H9 (cell line): ENCODE measurements at regions not wholly inside any gene's neighbourhood (a gene's known extent, or its start where the extent isn't known, plus 50 kb on each side); places are given as distances from the start of the nearest gene placed in this dataset.

Source experiments
- DNase-seq: peaks from one replicate; pipeline ENCODE4 v3.0.0-alpha.2; 2017
- H2AFZ ChIP-seq: one replicate; pipeline ENCODE4 v1.6.1; 2013; ENCODE audit warnings: mild to moderate bottlenecking, low read length, control low read depth, moderate library complexity
- H2AK5ac ChIP-seq: 2 replicates; pipeline ENCODE4 v1.6.1; 2013; ENCODE audit warnings: low read length, control low read depth, mixed read lengths; ENCODE audit not compliant: insufficient read length
- H2BK120ac ChIP-seq: one replicate; pipeline ENCODE4 v1.6.1; 2013; ENCODE audit warnings: low read depth, mild to moderate bottlenecking, low read length, control low read depth, inconsistent platforms; ENCODE audit not compliant: poor library complexity, severe bottlenecking
- H2BK12ac ChIP-seq: 2 replicates; pipeline ENCODE4 v1.6.1; 2013; ENCODE audit warnings: low read length, control low read depth, mixed read lengths, low read depth; ENCODE audit not compliant: insufficient read length
- H2BK15ac ChIP-seq: 2 replicates; pipeline ENCODE4 v1.6.1; 2013; ENCODE audit warnings: low read depth, low read length, control low read depth
- H2BK20ac ChIP-seq: one replicate; pipeline ENCODE4 v1.6.1; 2013; ENCODE audit warnings: low read depth, mild to moderate bottlenecking, low read length, control low read depth, inconsistent platforms; ENCODE audit not compliant: poor library complexity, severe bottlenecking
- H2BK5ac ChIP-seq: 2 replicates; pipeline ENCODE4 v1.6.1; 2013; ENCODE audit warnings: low read length, control low read depth, mixed read lengths; ENCODE audit not compliant: insufficient read length
- H3K14ac ChIP-seq: 2 replicates; pipeline ENCODE4 v1.6.1; 2013; ENCODE audit warnings: low read length, control low read depth; ENCODE audit not compliant: insufficient read depth
- H3K18ac ChIP-seq: 2 replicates; pipeline ENCODE4 v1.6.1; 2013; ENCODE audit warnings: low read depth, mild to moderate bottlenecking, mixed read lengths, low read length, control low read depth; ENCODE audit not compliant: insufficient read length
- H3K23ac ChIP-seq: 2 replicates; pipeline ENCODE4 v1.6.1; 2013; ENCODE audit warnings: low read length, control low read depth, mixed read lengths, low read depth; ENCODE audit not compliant: insufficient read length
- H3K23me2 ChIP-seq: 2 replicates; pipeline ENCODE4 v1.6.1; 2013; ENCODE audit warnings: low read depth, mild to moderate bottlenecking, mixed read lengths, low read length, control low read depth; ENCODE audit not compliant: insufficient read length, poor library complexity, severe bottlenecking
- H3K27ac ChIP-seq: 2 replicates; pipeline ENCODE4 v1.5.1; 2013; ENCODE audit warnings: low read length, control low read depth, mixed read lengths, low read depth; ENCODE audit not compliant: insufficient read length
- H3K27me3 ChIP-seq: 2 replicates; pipeline ENCODE4 v1.6.1; 2013; ENCODE audit warnings: low read length, control low read depth, inconsistent platforms; ENCODE audit not compliant: insufficient read depth
- H3K4ac ChIP-seq: 2 replicates; pipeline ENCODE4 v1.6.1; 2013; ENCODE audit warnings: low read depth, mild to moderate bottlenecking, control low read depth, inconsistent platforms, low read length, moderate library complexity
- H3K4me1 ChIP-seq: 2 replicates; pipeline ENCODE4 v1.6.1; 2013; ENCODE audit warnings: low read length, control low read depth, inconsistent platforms; ENCODE audit not compliant: insufficient read depth
- H3K4me2 ChIP-seq: 2 replicates; pipeline ENCODE4 v1.6.1; 2013; ENCODE audit warnings: low read length, control low read depth, mixed read lengths; ENCODE audit not compliant: insufficient read length, insufficient read depth
- H3K56ac ChIP-seq: 2 replicates; pipeline ENCODE4 v1.6.1; 2013; ENCODE audit warnings: low read depth, mild to moderate bottlenecking, mixed read lengths, low read length, control low read depth; ENCODE audit not compliant: insufficient read length
- H3K79me1 ChIP-seq: 2 replicates; pipeline ENCODE4 v1.6.1; 2013; ENCODE audit warnings: low read depth, mild to moderate bottlenecking, moderate library complexity, low read length, control low read depth, inconsistent platforms; ENCODE audit not compliant: insufficient read depth, poor library complexity, severe bottlenecking
- H3K79me2 ChIP-seq: 2 replicates; pipeline ENCODE4 v1.6.1; 2013; ENCODE audit warnings: low read length, control low read depth, inconsistent platforms; ENCODE audit not compliant: insufficient read depth
- H3K9ac ChIP-seq: 2 replicates; pipeline ENCODE4 v1.6.1; 2013; ENCODE audit warnings: low read length, control low read depth, mixed read lengths; ENCODE audit not compliant: insufficient read length; ENCODE audit errors: extremely low read depth
- H3K9me3 ChIP-seq: one replicate; pipeline ENCODE4 v1.6.1; 2013; ENCODE audit warnings: low read depth, low read length, inconsistent platforms; ENCODE audit not compliant: control insufficient read depth
- H3T11ph ChIP-seq: one replicate; pipeline ENCODE4 v1.6.1; 2013; ENCODE audit warnings: mild to moderate bottlenecking, low read length, control low read depth, inconsistent platforms
- H4K20me1 ChIP-seq: one replicate; pipeline ENCODE4 v1.6.1; 2013; ENCODE audit not compliant: control insufficient read depth, insufficient read length, insufficient read depth
- H4K5ac ChIP-seq: 2 replicates; pipeline ENCODE4 v1.6.1; 2013; ENCODE audit warnings: low read depth, mild to moderate bottlenecking, mixed read lengths, low read length, control low read depth; ENCODE audit not compliant: insufficient read length
- H4K8ac ChIP-seq: replicated peaks from 2 replicates; pipeline ENCODE4 v1.6.1; 2013; ENCODE audit warnings: low read length, control low read depth, mixed read lengths, low read depth; ENCODE audit not compliant: insufficient read length
- H4K91ac ChIP-seq: 2 replicates; pipeline ENCODE4 v1.6.1; 2013; ENCODE audit warnings: low read depth, mild to moderate bottlenecking, moderate library complexity, mixed read lengths, low read length, control low read depth; ENCODE audit not compliant: insufficient read length
- H3K27ac Mint-ChIP-seq, 3 experiments: 2 replicates in 2 of 3; 3 replicates in 1 of 3; pipeline ENCODE4 v1.8.0; 2020 to 2021; ENCODE audit warnings: mixed read lengths in 3 of 3, mild to moderate bottlenecking in 1 of 3, moderate library complexity in 1 of 3
- H3K27me3 Mint-ChIP-seq: 2 replicates; pipeline ENCODE4 v1.8.0; 2021; ENCODE audit warnings: low read depth, mild to moderate bottlenecking, moderate library complexity, mixed read lengths
- H3K36me3 Mint-ChIP-seq, 3 experiments: 2 replicates in 2 of 3; 3 replicates in 1 of 3; pipeline ENCODE4 v1.8.0; 2020 to 2021; ENCODE audit warnings: low read depth in 3 of 3, mixed read lengths in 3 of 3; ENCODE audit not compliant: insufficient read depth in 1 of 3
- H3K4me1 Mint-ChIP-seq, 2 experiments: 2 replicates each; pipeline ENCODE4 v1.8.0; 2020; ENCODE audit warnings: mixed read lengths in 2 of 2
- H3K4me3 Mint-ChIP-seq, 2 experiments: 2 replicates in 1 of 2; 3 replicates in 1 of 2; pipeline ENCODE4 v1.8.0; 2020 to 2021; ENCODE audit warnings: mild to moderate bottlenecking in 2 of 2, mixed read lengths in 2 of 2, moderate library complexity in 1 of 2
- H3K9me3 Mint-ChIP-seq, 2 experiments: 2 replicates in 1 of 2; 3 replicates in 1 of 2; pipeline ENCODE4 v1.8.0; 2020; ENCODE audit warnings: mild to moderate bottlenecking in 2 of 2, mixed read lengths in 2 of 2, moderate library complexity in 1 of 2
- CTCF ChIP-seq: fragments of 200-600 bp; sonication (generic); conservative IDR thresholded peaks from 3 replicates; pipeline ENCODE4 v1.8.0; 2021; ENCODE audit warnings: antibody characterized with exemption, mild to moderate bottlenecking
- WGBS: extraction: QIAGEN DNeasy Blood & Tissue Kit; methylation state at CpG from one replicate; pipeline ENCODE4 v1.1.7; 2013; ENCODE audit warnings: missing lambda C conversion rate, low lambda C conversion rate, mixed read lengths; ENCODE audit not compliant: insufficient read length; ENCODE audit errors: extremely low coverage; 5-methylcytosine and 5-hydroxymethylcytosine counted together

GRCh38 chr2:184463866-184464248 lies 134.5 kb upstream of the ZNF804A start:
- no peak overlapping the region for H2BK20ac ChIP-seq
- H4K20me1 ChIP-seq: no peaks in the 10 kb centered on the region
- no peaks in the 10 kb centered on the region for H3K27me3 Mint-ChIP-seq
- H4K5ac ChIP-seq: no peak overlapping the region
- no peak overlapping the region for H3K18ac ChIP-seq
- H2BK15ac ChIP-seq: no peak overlapping the region
- no peak overlapping the region for H2BK120ac ChIP-seq
- no peak overlapping the region for H2AFZ ChIP-seq
- no peak for DNase-seq
- H3K4ac ChIP-seq: no peak overlapping the region
- H2AK5ac ChIP-seq: no peak overlapping the region
- H3K27ac ChIP-seq: no peak overlapping the region
- no peaks in the 10 kb centered on the region for H3K9me3 Mint-ChIP-seq
- H3K9me3 ChIP-seq: no peaks in the 10 kb centered on the region
- no peaks in the 10 kb centered on the region for H3K36me3 Mint-ChIP-seq
- H3K4me2 ChIP-seq: no peak overlapping the region
- no peaks in the 10 kb centered on the region for H3K4me1 ChIP-seq
- H3K4me1 Mint-ChIP-seq: no peaks in the 10 kb centered on the region
- no peak overlapping the region for H4K8ac ChIP-seq
- no peaks in the 10 kb centered on the region for H3K23me2 ChIP-seq
- no peak for TF ChIP-seq CTCF
- no peak overlapping the region for H3K27ac Mint-ChIP-seq
- no peak overlapping the region for H2BK5ac ChIP-seq
- H3K9ac ChIP-seq: no peak overlapping the region
- no CpG with 5 or more reads among the region's 1 CpG for WGBS
- no peak overlapping the region for H3T11ph ChIP-seq
- H3K79me1 ChIP-seq: no peaks in the 10 kb centered on the region
- H2BK12ac ChIP-seq: no peak overlapping the region
- H3K79me2 ChIP-seq: no peaks in the 10 kb centered on the region
- H3K4me3 Mint-ChIP-seq: no peak overlapping the region
- H3K14ac ChIP-seq: no peak overlapping the region
- H3K56ac ChIP-seq: no peak overlapping the region
- no peak overlapping the region for H4K91ac ChIP-seq
- no peak overlapping the region for H3K23ac ChIP-seq
- no peaks in the 10 kb centered on the region for H3K27me3 ChIP-seq
